Thoracic aorta (tissue), 2 donors: ENCODE measurements at regions not wholly inside any gene's neighbourhood (a gene's known extent, or its start where the extent isn't known, plus 50 kb on each side); places are given as distances from the start of the nearest gene placed in this dataset.

Experiments used
- ATAC-seq: fragments of 150-250 bp; one replicate; pipeline ENCODE4 v1.8.0; 2017; ENCODE audit warnings: low read depth; ENCODE audit not compliant: insufficient number of reproducible peaks, low FRiP score
- DNase-seq: peaks from one replicate; pipeline ENCODE4 v3.0.0-alpha.2; 2020; ENCODE audit warnings: low spot score
- H3K27ac ChIP-seq, 2 donors: fragments of 200-600 bp; sonication (generic); 1 replicate in 1 of 2; 2 replicates in 1 of 2; pipeline ENCODE4 v1.5.1; 2016; ENCODE audit warnings: mild to moderate bottlenecking in 2 of 2, moderate library complexity in 2 of 2
- H3K27me3 ChIP-seq: fragments of 200-600 bp; sonication (generic); replicated peaks from 2 replicates; pipeline ENCODE4 v1.6.0; 2016; ENCODE audit warnings: mild to moderate bottlenecking; ENCODE audit not compliant: insufficient read depth
- H3K36me3 ChIP-seq: fragments of 200-600 bp; sonication (generic); one replicate; pipeline ENCODE4 v1.5.1; 2016
- H3K4me1 ChIP-seq, 2 donors: fragments of 200-600 bp; sonication (generic); 1 replicate in 1 of 2; 2 replicates in 1 of 2; pipeline versions ENCODE4 v1.5.1 to v1.6.0; 2016; ENCODE audit warnings: low read depth in 2 of 2, mild to moderate bottlenecking in 1 of 2; ENCODE audit not compliant: control insufficient read depth in 1 of 2
- H3K4me3 ChIP-seq: fragments of 200-600 bp; sonication (generic); 2 replicates; pipeline ENCODE4 v1.5.1; 2016; ENCODE audit warnings: mild to moderate bottlenecking
- H3K9me3 ChIP-seq: fragments of 200-600 bp; sonication (generic); 2 replicates; pipeline ENCODE4 v1.5.1; 2016
- CTCF ChIP-seq: fragments of 200-600 bp; sonication (generic); IDR thresholded peaks from one replicate; pipeline ENCODE4 v1.5.1; 2019; ENCODE audit warnings: antibody characterized with exemption

DNA sequence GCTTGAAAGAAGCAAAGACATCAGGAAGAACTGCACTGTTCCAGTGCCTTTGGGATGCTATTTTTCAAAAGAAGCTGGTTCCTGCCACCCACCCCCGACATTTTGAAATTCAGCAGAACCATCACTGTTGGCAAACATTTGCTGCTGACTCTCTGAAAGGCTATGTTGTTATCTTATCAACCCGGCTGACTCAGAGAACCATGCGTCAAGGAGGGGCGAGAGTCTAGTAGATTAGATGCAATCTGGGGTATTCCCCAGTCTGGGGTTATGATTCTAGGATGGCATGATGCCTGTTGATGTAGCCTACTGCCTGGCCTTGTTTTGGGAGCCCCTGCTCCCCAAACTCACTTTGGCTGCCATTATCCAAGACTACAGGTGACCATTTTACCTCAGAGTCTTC, 267.8 kb upstream of the RUNX1 start:
- DNase-seq (no peak), ATAC-seq (no peak)
- Histone ChIP-seq H3K4me1 (no peaks in the 10 kb centered on the region), H3K36me3 (no peaks in the 10 kb centered on the region), H3K27me3 (no peaks in the 10 kb centered on the region), H3K4me3 (no peak overlapping the region), H3K27ac (no peak overlapping the region), H3K9me3 (no peaks in the 10 kb centered on the region)
- no peak for TF ChIP-seq CTCF

DNA sequence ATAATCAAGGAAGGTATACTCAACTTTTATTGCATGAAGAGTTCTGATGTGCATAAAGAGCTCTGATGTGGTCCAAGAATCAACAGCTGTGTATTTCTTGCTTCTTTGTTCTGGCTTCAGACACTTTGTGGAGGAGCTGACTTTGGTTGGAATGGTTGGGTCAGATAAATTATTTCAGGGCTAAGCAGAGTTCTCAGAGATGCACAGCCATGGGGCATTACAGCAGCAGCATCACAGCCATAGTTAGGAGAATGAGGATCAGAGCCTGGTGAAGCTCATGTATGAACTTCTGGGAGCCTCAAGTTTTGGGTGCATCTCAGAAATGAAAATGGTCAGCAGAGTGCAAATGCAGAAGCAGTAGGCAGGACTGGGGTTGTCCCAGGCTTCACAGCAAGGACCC, 267.4 kb upstream of the RUNX1 start:
- H3K4me3 ChIP-seq = no peak overlapping the region
- DNase-seq = no peak
- no peaks in the 10 kb centered on the region for H3K9me3 ChIP-seq
- no peaks in the 10 kb centered on the region for H3K4me1 ChIP-seq
- no peak for TF ChIP-seq CTCF
- ATAC-seq = no peak
- H3K27me3 ChIP-seq = no peaks in the 10 kb centered on the region
- H3K27ac ChIP-seq = no peak overlapping the region
- H3K36me3 ChIP-seq = no peaks in the 10 kb centered on the region

- H3K36me3 ChIP-seq = no peaks in the 10 kb centered on the region
- ATAC-seq (no peak), DNase-seq (no peak)
- H3K27ac ChIP-seq = no peak overlapping the region
- H3K27me3 ChIP-seq = no peaks in the 10 kb centered on the region
- no peak for TF ChIP-seq CTCF
- no peaks in the 10 kb centered on the region for H3K9me3 ChIP-seq
- no peak overlapping the region for H3K4me3 ChIP-seq
- H3K4me1 ChIP-seq = no peaks in the 10 kb centered on the region
These were observed 265.9 kb upstream of the RUNX1 start for GRCh38 chr21:35314857-35315582.

DNA sequence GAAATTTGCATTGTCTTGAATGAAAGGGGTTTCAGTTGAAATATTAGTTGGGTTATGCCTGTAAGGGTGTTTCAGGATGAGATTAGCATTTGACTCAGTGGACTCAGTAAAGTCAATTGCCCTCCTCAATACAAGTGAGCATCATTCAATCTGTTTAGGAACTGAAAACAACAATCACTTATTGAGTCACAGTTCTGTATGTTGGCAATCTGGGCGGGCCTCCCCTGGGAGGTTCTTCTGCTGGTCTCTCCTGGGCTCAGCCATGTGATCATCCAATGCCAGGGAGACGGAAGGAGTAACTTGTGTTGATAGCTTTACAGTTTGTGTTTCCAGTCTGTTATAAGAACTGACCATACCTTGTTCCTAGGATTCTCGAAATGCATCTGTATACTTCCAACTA, 262.9 kb upstream of the RUNX1 start:
- Histone ChIP-seq H3K27me3 (no peaks in the 10 kb centered on the region), H3K36me3 (no peaks in the 10 kb centered on the region), H3K27ac (no peak overlapping the region), H3K4me1 (no peaks in the 10 kb centered on the region), H3K4me3 (no peak overlapping the region), H3K9me3 (no peaks in the 10 kb centered on the region)
- DNase-seq = no peak
- TF ChIP-seq CTCF = no peak
- no peak for ATAC-seq

DNA sequence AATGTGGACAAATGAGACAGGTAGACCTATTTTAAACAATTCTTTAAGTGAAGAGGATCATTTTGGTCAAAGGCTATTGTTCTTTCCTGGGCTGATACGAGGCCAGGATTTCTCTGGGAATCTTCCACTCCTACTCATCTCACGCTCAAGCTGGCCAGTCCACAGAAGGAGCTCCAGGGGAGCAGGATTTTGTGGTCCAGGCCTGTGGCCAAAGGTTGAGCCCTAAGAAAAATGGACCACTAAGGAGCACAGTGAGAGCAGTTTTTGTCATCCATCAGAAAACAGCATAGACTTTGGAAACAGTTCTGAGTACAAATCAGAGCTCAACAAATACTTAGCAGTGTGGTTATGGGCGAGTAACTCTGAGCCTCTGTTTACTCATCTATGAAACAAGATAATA, 260.2 kb upstream of the RUNX1 start:
- DNase-seq = no peak

More for the DNA sequence above, 260.2 kb upstream of the RUNX1 start:
- Histone ChIP-seq H3K27ac (no peak overlapping the region), H3K9me3 (no peaks in the 10 kb centered on the region), H3K4me3 (no peak overlapping the region), H3K4me1 (no peaks in the 10 kb centered on the region), H3K36me3 (no peaks in the 10 kb centered on the region), H3K27me3 (no peaks in the 10 kb centered on the region)
- no peak for ATAC-seq
- TF ChIP-seq CTCF = no peak
